OCI-LY1 (cell line): ENCODE measurements at regions not wholly inside any gene's neighbourhood (a gene's known extent, or its start where the extent isn't known, plus 50 kb on each side); places are given as distances from the start of the nearest gene placed in this dataset.

Source experiments
- CTCF ChIP-seq: fragments of 200-600 bp; sonication (generic), shearing (Covaris generic); IDR thresholded peaks from 2 replicates; pipeline ENCODE4 v1.5.1; 2017; ENCODE audit warnings: mild to moderate bottlenecking, antibody characterized with exemption, low read length, moderate library complexity, mixed read lengths
- EZH2 ChIP-seq: fragments of 200-600 bp; sonication (generic), shearing (Covaris generic); IDR thresholded peaks from 2 replicates; pipeline ENCODE4 v1.8.0; 2017; ENCODE audit warnings: borderline replicate concordance, mixed run types, mild to moderate bottlenecking, antibody characterized with exemption, low read length, moderate library complexity, mixed read lengths

- TF ChIP-seq CTCF (no peak), EZH2 (no peak)
Observed at GRCh38 chr14:97641827-97642226, 844.6 kb downstream of the VRK1 start.
